ENCODE measurements at regions not wholly inside any gene's neighbourhood (a gene's known extent, or its start where the extent isn't known, plus 50 kb on each side); places are given as distances from the start of the nearest gene placed in this dataset.

- DNase-seq: no peak
These were observed 274.5 kb downstream of the PRR16 start for GRCh38 chr5:120738568-120738967.

GRCh38 chr5:120740989-120741388 is 276.9 kb downstream of the PRR16 start:
- DNase-seq: no peak

DNA sequence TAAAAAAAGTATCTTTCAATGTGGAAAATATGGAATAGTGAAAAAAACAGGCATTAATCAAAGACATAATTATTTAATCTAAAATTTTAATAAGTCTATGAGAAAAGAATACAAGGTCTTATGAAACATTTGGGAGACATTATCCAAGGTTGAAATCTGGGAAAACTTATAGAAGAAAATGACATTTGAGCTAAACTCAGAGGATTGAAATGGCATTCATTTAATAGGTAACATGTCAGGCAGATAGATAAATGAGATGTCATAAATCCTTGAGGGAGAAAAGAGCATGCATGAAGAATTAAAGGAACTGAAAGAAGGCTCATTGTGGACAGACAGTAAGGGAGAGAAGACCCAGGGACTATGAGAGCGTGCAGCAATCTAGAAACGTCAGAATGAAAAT is 284.4 kb downstream of the PRR16 start:
- no peak for DNase-seq

DNA sequence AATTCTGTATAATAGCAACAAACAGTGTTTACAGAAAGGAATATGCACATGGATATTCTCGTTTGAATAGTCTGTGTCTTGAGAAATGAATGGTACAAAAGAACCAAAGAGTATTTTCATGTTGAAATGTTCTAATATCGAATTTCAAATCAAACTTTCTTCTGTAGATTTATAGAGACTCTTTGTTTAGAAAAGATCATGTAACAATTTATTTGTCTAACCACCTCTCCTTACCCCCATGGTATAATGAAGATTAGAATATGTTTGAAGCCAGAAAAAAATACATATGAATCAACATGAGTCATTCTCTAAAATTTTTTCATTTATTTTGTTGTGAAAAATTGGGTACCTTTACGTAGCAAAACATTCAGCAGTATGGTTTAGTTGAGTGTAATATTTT is 285.6 kb downstream of the PRR16 start:
- no peak for DNase-seq

DNA sequence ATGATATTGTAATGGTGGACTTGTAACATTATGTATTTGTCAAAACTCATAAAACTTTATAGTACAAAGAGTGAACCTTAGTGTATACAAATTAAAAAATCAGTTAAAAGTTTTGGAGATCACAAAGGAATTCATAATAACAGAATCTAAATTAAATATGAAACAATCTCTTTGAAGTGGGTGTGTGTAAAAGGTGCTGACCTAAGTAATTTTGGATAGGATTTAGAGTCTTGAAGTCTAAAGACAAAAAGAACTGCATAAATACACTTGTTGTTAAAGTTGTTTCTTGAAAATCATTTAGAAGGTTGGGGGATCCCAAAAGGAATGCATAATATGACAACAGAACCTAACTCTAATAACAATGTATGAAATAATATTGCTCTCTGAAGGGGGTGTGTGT is 295.5 kb downstream of the PRR16 start:
- no peak for DNase-seq

DNA sequence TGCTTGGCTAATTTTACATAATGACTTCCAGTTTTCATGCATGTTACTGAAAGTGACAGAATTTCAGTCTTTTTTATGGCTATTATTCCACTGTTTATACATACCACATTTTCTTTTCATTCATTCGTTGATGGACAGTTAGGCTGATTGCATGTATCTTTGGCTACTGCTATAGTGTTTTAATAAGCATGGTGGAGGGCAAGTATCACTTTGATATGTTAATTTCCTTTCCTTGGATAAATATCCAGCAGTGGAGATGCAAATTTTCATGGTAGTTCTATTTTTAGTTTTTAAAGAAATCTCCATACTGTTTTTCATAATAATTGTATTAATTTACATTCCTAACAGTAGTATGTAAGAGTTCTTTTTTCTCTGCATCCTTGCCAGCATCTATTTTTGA is 297.9 kb downstream of the PRR16 start:
- DNase-seq: no peak

- DNase-seq: no peak
These were observed 301.1 kb downstream of the PRR16 start for GRCh38 chr5:120765189-120765588.

DNA sequence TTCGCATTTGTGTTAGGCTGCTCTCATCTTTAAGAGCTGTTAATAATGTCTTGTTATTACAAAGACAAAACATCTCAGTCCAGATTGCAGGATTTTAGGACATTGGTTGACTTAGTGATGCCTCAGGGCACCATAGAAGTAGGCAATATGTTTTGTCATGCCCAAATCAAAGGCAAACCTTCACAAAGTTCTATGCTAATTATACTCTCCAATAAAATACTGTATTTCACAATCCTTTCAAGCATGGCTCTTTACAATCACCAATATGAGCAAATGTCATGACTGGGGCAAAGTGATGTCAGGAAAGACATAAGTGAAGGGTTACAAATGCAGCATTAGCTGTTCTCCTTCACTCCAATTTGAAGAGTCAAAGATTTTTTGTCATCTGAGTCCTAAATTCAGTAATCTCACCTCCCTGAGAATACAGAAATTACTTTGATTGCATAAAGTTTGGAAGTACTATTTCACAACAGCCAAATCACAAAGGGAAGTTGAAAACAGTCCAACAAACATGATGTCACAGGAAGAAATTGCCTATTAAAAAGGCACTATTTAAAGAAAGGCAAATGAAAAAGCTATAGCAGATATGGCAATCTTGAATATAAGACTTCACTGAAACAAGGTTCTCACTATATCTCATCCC is 303.2 kb downstream of the PRR16 start:
- no peak for DNase-seq

DNA sequence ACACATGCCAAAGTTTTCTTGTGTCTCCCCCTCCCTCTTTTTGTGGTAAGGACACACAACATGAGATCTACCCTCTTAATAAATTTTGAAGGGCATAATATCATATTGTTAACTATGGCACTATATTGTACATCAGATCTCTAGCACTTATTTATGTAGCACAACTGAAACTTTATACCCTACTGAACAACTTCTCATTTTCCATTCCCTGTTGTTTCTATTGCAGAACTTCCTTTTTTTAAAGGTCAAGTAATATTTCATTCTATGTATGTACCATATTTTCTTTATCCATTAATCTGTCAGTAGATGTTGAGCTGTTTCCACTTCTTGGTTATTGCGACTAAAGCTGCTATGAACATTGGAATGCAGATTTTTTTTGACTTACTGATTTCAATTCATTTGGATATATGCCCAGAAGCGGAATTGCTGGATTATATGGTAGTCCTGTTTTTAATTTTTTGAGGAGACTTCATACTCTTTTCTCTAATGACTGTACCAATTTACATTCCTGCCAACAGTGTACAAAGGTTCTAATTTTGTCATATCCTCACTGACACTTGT is 305.3 kb downstream of the PRR16 start:
- DNase-seq: no peak

DNA sequence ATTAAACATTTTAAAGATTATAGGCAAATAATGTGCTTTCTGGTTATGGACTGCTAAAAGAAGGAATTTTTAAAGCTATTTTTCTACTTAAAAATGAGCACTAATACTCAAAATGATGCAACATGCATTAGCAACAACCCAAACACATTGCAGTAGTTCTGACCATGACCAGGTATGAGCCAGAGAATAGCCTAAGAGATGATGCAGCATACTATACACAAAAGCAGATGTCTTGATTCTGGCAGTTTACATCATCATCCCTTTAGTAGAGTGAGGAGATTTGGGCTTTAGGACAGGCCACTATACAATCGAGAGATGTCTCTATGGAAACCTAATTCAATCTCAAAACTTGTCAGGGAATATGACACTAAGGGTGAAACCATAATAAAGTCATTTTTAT is 307.1 kb downstream of the PRR16 start:
- DNase-seq: no peak

GRCh38 chr5:120778491-120779484 is 314.7 kb downstream of the PRR16 start:
- DNase-seq: no peak

GRCh38 chr5:120779674-120780073 is 315.6 kb downstream of the PRR16 start:
- DNase-seq: no peak

DNA sequence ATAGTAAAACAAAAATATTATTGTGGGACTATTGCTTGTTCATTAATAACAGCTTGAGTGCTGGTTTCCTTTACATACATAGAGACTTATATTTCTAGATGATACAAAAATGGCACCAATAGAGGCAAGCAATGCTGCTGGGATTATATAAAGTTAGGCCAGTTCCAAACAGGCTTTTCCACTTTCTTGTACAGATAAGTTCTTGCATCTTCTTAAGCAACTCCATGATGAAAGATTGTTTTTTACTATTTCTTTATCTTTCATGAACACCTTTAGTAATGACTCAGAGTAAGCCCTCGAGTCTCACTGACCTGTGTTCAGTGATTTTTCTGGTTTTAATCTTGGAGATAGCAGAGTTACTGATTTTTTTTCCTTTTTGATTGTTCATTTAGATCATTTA is 324.4 kb downstream of the PRR16 start:
- no peak for DNase-seq

DNA sequence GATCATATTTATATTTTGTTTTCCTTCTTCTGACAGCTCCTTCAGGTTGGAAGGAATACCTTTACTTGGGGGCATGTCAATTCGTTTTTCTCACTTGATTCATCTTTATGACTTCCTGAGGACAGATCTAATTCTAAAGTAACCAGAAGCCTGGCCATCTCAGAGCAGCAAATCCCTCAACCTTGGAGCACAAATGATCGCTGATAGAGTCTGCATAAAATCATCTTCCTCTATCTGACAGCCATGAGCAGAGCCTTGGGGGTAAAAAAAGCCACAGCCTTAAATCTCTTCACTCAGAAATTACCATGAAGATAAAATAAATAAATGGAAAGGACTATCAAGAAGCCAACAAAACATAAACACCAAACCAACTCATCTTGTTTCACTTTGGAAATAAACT is 325.8 kb downstream of the PRR16 start:
- no peak for DNase-seq

DNA sequence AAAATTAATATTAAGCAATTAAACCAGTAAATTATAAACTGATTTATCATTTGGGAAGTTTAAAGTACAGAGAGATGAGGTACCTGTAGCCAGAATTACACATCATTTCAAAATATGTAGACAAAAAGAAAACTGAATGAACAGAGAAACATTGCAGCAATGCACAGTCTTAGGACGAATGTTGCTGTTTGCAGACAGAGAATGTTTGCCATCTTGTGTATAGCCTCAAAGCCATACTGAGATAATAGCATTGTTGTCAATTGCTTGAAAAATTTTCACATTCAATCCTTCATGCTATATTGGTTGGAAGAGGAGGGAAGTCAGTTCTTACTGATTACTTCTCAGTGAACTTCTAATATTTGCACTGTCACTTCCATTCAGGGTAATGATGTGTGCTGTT is 326.2 kb downstream of the PRR16 start:
- no peak for DNase-seq

- DNase-seq: no peak
These were observed 328.4 kb downstream of the PRR16 start for GRCh38 chr5:120792477-120792876.

DNA sequence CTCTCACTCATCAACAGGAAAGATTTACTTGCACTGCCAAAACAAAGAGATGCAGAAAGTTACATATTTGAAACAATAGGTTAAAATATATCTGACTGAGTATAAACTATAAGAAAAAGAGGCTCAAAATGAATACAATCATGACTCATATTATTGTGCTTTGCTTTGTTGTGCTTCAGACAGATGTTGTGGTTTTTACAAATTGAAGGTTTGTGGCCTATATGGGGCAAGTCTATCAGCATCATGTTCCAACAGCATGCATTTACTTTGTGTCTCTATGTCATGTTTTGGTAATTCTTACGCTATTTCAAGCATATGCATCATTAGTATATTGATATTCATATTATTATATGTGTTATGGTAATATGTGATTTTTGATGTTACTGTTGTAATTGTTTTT is 330.0 kb downstream of the PRR16 start:
- DNase-seq: no peak

DNA sequence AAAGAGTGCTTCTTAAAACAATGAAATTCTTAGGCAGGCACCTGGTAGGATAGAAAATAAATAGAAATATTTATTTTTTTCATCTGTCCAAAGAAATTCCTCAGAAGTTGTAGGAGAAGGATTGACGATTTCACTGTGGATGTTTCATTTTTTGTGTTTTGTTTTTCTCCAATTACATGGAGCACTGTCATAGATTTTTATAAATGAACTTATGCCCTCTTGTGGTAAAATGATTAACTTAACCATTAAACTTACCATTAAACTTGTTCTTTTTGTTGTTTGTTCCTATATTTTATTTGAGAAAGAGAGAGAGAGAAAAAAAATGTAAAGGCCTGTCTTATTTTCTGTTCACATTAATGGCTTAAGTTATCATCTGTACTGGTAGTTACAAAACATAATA is 339.2 kb downstream of the PRR16 start:
- DNase-seq: no peak

GRCh38 chr5:120805131-120805530 is 341.0 kb downstream of the PRR16 start:
- no peak for DNase-seq

DNA sequence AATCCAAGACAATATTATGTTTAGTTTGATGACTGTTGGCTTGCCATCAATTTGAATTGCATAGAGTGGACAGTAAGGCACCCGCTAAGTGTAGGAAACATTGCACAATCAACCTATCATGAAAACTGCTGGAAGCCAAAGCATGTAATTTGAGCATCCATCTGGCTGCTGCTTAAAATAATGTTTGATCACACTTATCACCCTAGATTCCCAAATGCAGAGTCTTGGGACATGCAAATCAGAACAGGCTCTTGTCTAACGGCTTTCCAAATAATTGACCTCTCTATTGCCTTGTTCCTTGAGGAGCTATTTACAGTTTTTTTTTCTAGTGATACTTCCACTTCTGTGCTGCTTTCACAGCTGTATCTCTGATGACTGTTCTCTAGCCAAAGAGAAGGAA is 342.1 kb downstream of the PRR16 start:
- DNase-seq: no peak

DNA sequence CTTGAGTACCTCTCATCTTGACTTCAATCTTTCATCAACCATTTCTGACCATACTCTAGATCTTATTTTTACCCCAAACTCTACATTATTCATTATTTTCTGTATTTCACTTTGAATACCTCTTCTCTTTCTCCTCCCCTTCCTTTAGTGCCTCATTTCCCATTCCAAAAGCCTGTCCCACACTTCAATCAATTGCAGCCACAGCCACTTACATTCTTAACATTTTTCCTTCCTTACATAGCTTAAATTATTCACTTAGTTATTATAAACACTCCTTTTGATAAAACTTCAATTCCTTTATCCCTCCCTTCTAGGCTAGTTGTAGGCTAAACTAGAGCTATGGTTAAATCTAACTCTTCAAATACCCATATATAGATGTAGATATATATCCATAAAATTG is 344.0 kb downstream of the PRR16 start:
- no peak for DNase-seq

- DNase-seq: no peak
These were observed 344.5 kb downstream of the PRR16 start for GRCh38 chr5:120808606-120809005.

DNA sequence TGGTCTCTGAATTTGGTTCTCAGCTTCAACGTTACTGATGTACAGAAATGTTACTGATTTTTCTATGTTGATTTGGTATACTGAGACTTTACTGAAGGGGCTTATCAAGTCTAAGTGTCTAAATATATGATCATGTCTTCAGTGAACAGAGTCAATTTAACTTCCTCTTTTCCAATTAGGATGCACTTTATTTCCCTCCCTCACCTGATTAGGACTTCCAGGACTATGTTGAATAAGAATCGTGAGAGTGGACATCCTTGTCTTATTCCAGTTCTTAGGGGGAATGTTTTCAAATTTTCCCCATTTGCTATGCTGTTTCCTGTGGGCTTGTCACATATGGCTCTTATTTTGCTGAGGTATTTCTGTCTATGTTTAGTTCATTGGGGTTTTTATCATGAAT is 349.5 kb downstream of the PRR16 start:
- DNase-seq: no peak
